HL-60 (cell line): ENCODE measurements at regions not wholly inside any gene's neighbourhood (a gene's known extent, or its start where the extent isn't known, plus 50 kb on each side); places are given as distances from the start of the nearest gene placed in this dataset.

Source experiments
- GABPA ChIP-seq: IDR thresholded peaks from 2 replicates; pipeline ENCODE4 v1.6.1; 2012; ENCODE audit warnings: low read depth
- POLR2AphosphoS5 ChIP-seq: IDR thresholded peaks from 2 replicates; pipeline ENCODE4 v1.6.1; 2012; ENCODE audit warnings: low read depth
- SPI1 ChIP-seq: IDR thresholded peaks from 2 replicates; pipeline ENCODE4 v1.6.1; 2012; ENCODE audit warnings: low read depth, mild to moderate bottlenecking, borderline replicate concordance
- TF ChIP-seq, protein P1 (sequence below): IDR thresholded peaks from one replicate; pipeline ENCODE4 v1.5.1; 2011; ENCODE audit warnings: low read length, control low read depth, inconsistent platforms; ENCODE audit not compliant: insufficient read depth
- TF ChIP-seq, protein P2 (sequence below): IDR thresholded peaks from 2 replicates; pipeline ENCODE4 v1.6.1; 2012; ENCODE audit warnings: low read depth; ENCODE audit not compliant: insufficient replicate concordance

DNA sequence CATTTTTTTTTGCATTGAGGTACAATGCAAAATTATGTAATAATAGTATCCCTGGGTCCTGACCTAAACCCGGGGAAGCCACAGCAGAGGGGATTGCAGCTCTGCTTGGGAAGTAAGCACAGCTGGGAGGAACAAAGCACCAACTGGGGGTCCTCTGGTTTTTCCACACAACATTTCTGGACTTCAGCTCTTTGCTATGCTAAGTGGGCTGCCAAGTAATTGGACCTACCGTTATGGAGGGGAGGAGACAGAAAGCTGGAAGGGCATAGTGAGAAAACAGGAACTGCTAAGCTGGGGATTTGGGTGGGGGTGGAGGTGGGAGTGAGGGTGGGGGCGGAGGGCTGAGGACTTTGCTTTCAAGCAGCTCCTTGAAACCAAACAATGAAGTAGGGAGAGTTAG lies 183.3 kb downstream of the ZIC3 start:
- TF ChIP-seq, protein P1, sequence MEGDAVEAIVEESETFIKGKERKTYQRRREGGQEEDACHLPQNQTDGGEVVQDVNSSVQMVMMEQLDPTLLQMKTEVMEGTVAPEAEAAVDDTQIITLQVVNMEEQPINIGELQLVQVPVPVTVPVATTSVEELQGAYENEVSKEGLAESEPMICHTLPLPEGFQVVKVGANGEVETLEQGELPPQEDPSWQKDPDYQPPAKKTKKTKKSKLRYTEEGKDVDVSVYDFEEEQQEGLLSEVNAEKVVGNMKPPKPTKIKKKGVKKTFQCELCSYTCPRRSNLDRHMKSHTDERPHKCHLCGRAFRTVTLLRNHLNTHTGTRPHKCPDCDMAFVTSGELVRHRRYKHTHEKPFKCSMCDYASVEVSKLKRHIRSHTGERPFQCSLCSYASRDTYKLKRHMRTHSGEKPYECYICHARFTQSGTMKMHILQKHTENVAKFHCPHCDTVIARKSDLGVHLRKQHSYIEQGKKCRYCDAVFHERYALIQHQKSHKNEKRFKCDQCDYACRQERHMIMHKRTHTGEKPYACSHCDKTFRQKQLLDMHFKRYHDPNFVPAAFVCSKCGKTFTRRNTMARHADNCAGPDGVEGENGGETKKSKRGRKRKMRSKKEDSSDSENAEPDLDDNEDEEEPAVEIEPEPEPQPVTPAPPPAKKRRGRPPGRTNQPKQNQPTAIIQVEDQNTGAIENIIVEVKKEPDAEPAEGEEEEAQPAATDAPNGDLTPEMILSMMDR: no peak
- TF ChIP-seq GABPA (no peak), POLR2AphosphoS5 (no peak), SPI1 (no peak)
- TF ChIP-seq, protein P2, sequence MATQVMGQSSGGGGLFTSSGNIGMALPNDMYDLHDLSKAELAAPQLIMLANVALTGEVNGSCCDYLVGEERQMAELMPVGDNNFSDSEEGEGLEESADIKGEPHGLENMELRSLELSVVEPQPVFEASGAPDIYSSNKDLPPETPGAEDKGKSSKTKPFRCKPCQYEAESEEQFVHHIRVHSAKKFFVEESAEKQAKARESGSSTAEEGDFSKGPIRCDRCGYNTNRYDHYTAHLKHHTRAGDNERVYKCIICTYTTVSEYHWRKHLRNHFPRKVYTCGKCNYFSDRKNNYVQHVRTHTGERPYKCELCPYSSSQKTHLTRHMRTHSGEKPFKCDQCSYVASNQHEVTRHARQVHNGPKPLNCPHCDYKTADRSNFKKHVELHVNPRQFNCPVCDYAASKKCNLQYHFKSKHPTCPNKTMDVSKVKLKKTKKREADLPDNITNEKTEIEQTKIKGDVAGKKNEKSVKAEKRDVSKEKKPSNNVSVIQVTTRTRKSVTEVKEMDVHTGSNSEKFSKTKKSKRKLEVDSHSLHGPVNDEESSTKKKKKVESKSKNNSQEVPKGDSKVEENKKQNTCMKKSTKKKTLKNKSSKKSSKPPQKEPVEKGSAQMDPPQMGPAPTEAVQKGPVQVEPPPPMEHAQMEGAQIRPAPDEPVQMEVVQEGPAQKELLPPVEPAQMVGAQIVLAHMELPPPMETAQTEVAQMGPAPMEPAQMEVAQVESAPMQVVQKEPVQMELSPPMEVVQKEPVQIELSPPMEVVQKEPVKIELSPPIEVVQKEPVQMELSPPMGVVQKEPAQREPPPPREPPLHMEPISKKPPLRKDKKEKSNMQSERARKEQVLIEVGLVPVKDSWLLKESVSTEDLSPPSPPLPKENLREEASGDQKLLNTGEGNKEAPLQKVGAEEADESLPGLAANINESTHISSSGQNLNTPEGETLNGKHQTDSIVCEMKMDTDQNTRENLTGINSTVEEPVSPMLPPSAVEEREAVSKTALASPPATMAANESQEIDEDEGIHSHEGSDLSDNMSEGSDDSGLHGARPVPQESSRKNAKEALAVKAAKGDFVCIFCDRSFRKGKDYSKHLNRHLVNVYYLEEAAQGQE: no peak
